ENCODE measurements at regions not wholly inside any gene's neighbourhood (a gene's known extent, or its start where the extent isn't known, plus 50 kb on each side); places are given as distances from the start of the nearest gene placed in this dataset.
"Not testable (repeated sequence)": the region's sequence is repeated elsewhere in the genome, so short reads cannot be mapped to it uniquely, and the experiment has no call there.

GRCh38 chr3:78101384-78101783, 1061.5 kb downstream of the ROBO2 start:
- no peak overlapping the region for H3K27ac Mint-ChIP-seq
- intact Hi-C loops (cut with micrococcal nuclease), result no loop called here
- H3K9me3 Mint-ChIP-seq, result peaks cover 0 to 5% (median 2%) of the 10 kb centered on the region in 7 donors
- Histone ChIP-seq H4K20me1 (ENCODE audit: insufficient read depth, low read length) (no peaks in the 10 kb centered on the region), H3K27me3 (ENCODE audit: control insufficient read depth in 2 of 2, insufficient read depth in 2 of 2, low read length in 2 of 2) (no peaks in the 10 kb centered on the region), H3K4me2 (replicated peaks; ENCODE audit: extremely low read depth, low read length, poor library complexity, severe bottlenecking) (no peak overlapping the region), H3K36me3 (replicated peaks in 1 of 2; ENCODE audit: control insufficient read depth in 1 of 2, insufficient read depth in 2 of 2, low read length in 2 of 2) (no peaks in the 10 kb centered on the region), H3K9ac (ENCODE audit: insufficient read depth, low read length, poor library complexity, severe bottlenecking) (no peak overlapping the region), H3K9me3 (replicated peaks in 1 of 2; ENCODE audit: control insufficient read depth in 1 of 2, insufficient read depth in 1 of 2, low read length in 2 of 2) (no peaks in the 10 kb centered on the region), H2AFZ (ENCODE audit: insufficient read depth, low read depth, low read length, poor library complexity, severe bottlenecking) (no peak overlapping the region), H3K4me3 (replicated peaks in 1 of 3; ENCODE audit: low read depth in 2 of 3, low read length in 3 of 3) (no peak overlapping the region), H3K27ac (ENCODE audit: low read depth in 1 of 2, low read length in 2 of 2) (no peak overlapping the region), H3K4me1 (ENCODE audit: control insufficient read depth in 1 of 2, insufficient read depth in 2 of 2, low read length in 2 of 2) (no peaks in the 10 kb centered on the region), H3K79me2 (ENCODE audit: insufficient read depth, low read length) (no peaks in the 10 kb centered on the region)
- H3K27me3 Mint-ChIP-seq (ENCODE audit: low read depth in 3 of 3), result peaks cover 0 to 1% (median 0%) of the 10 kb centered on the region in 3 donors
- no peak for TF ChIP-seq CTCF (IDR thresholded peaks at IDR 0.05)
- H3K36me3 Mint-ChIP-seq, result no peaks in the 10 kb centered on the region
- 100% methylated on average over 2 of the region's 3 CpGs for WGBS (ENCODE audit: insufficient coverage)
- DNase-seq, result no peak
- H3K4me1 Mint-ChIP-seq, result no peaks in the 10 kb centered on the region
- H3K4me3 Mint-ChIP-seq, result no peak overlapping the region

- H3K27ac Mint-ChIP-seq; H3K9ac ChIP-seq (ENCODE audit: insufficient read depth, low read length, poor library complexity, severe bottlenecking); H3K36me3 Mint-ChIP-seq; H3K27me3 Mint-ChIP-seq (ENCODE audit: low read depth in 3 of 3); H3K79me2 ChIP-seq (ENCODE audit: insufficient read depth, low read length); H3K27ac ChIP-seq (ENCODE audit: low read depth in 1 of 2, low read length in 2 of 2); H3K36me3 ChIP-seq (replicated peaks in 1 of 2; ENCODE audit: control insufficient read depth in 1 of 2, insufficient read depth in 2 of 2, low read length in 2 of 2); H3K4me2 ChIP-seq (replicated peaks; ENCODE audit: extremely low read depth, low read length, poor library complexity, severe bottlenecking); DNase-seq; H3K4me3 ChIP-seq (replicated peaks in 1 of 3; ENCODE audit: low read depth in 2 of 3, low read length in 3 of 3); H4K20me1 ChIP-seq (ENCODE audit: insufficient read depth, low read length); H3K4me1 Mint-ChIP-seq; H2AFZ ChIP-seq (ENCODE audit: insufficient read depth, low read depth, low read length, poor library complexity, severe bottlenecking); intact Hi-C loops (cut with micrococcal nuclease); H3K4me1 ChIP-seq (ENCODE audit: control insufficient read depth in 1 of 2, insufficient read depth in 2 of 2, low read length in 2 of 2); H3K4me3 Mint-ChIP-seq; H3K27me3 ChIP-seq (ENCODE audit: control insufficient read depth in 2 of 2, insufficient read depth in 2 of 2, low read length in 2 of 2): not testable (repeated sequence)
- H3K9me3 Mint-ChIP-seq, result peaks cover 2 to 14% (median 7%) of the 10 kb centered on the region in 7 donors
- 93% methylated on average over 18 of the region's 31 CpGs for WGBS (ENCODE audit: insufficient coverage)
- H3K9me3 ChIP-seq (replicated peaks in 1 of 2; ENCODE audit: control insufficient read depth in 1 of 2, insufficient read depth in 1 of 2, low read length in 2 of 2), result peaks cover 0 to 17% of the 10 kb centered on the region in 2 donors
Measured at GRCh38 chr3:78108269-78108961, 1068.5 kb downstream of the ROBO2 start.

Data from CD14-positive monocyte (primary cell).